IgD-negative memory B cell (primary cell): ENCODE measurements at regions not wholly inside any gene's neighbourhood (a gene's known extent, or its start where the extent isn't known, plus 50 kb on each side); places are given as distances from the start of the nearest gene placed in this dataset.
"Not testable (repeated sequence)": the region's sequence is repeated elsewhere in the genome, so short reads cannot be mapped to it uniquely, and the experiment has no call there.

Experiments used
- H3K27ac Mint-ChIP-seq, 3 donors: one replicate each; pipeline ENCODE4 v1.8.0; 2020 to 2022; ENCODE audit warnings: mild to moderate bottlenecking in 3 of 3, mixed read lengths in 3 of 3, moderate library complexity in 1 of 3
- H3K27me3 Mint-ChIP-seq: one replicate; pipeline ENCODE4 v1.8.0; 2021; ENCODE audit warnings: mixed read lengths
- H3K36me3 Mint-ChIP-seq: one replicate; pipeline ENCODE4 v1.8.0; 2020; ENCODE audit warnings: mild to moderate bottlenecking, mixed read lengths
- H3K4me1 Mint-ChIP-seq, 3 donors: one replicate each; pipeline ENCODE4 v1.8.0; 2020 to 2022; ENCODE audit warnings: mixed read lengths in 3 of 3, mild to moderate bottlenecking in 1 of 3
- H3K4me3 Mint-ChIP-seq, 4 donors: one replicate each; pipeline ENCODE4 v1.8.0; 2020 to 2022; ENCODE audit warnings: mild to moderate bottlenecking in 4 of 4, mixed read lengths in 4 of 4, moderate library complexity in 3 of 4
- H3K9me3 Mint-ChIP-seq, 3 donors: one replicate each; pipeline ENCODE4 v1.8.0; 2020 to 2021; ENCODE audit warnings: mixed read lengths in 3 of 3, mild to moderate bottlenecking in 1 of 3

- Mint-ChIP-seq H3K27me3 (no peaks in the 10 kb centered on the region), H3K9me3 (peaks cover 0 to 5% (median 0%) of the 10 kb centered on the region in 3 donors), H3K36me3 (no peaks in the 10 kb centered on the region), H3K27ac (no peak overlapping the region), H3K4me1 (no peaks in the 10 kb centered on the region), H3K4me3 (no peak overlapping the region)
These were observed 158.3 kb upstream of the WSCD1 start for GRCh38 chr17:5911919-5912318.

- Mint-ChIP-seq H3K4me1 (no peaks in the 10 kb centered on the region), H3K36me3 (no peaks in the 10 kb centered on the region), H3K4me3 (no peak overlapping the region), H3K27ac (no peak overlapping the region), H3K9me3 (peaks cover 0 to 6% (median 0%) of the 10 kb centered on the region in 3 donors), H3K27me3 (no peaks in the 10 kb centered on the region)
These were observed 157.1 kb upstream of the WSCD1 start for GRCh38 chr17:5913032-5913531.

- Mint-ChIP-seq H3K9me3 (peaks cover 0 to 7% (median 0%) of the 10 kb centered on the region in 3 donors), H3K27ac (no peak overlapping the region), H3K4me3 (no peak overlapping the region), H3K27me3 (no peaks in the 10 kb centered on the region), H3K36me3 (no peaks in the 10 kb centered on the region), H3K4me1 (no peaks in the 10 kb centered on the region)
These were observed 156.5 kb upstream of the WSCD1 start for GRCh38 chr17:5913641-5914040.

- Mint-ChIP-seq H3K4me1 (no peaks in the 10 kb centered on the region), H3K9me3 (peaks cover 0 to 2% (median 0%) of the 10 kb centered on the region in 3 donors), H3K36me3 (no peaks in the 10 kb centered on the region), H3K27me3 (peaks cover 2% of the 10 kb centered on the region), H3K27ac (no peak overlapping the region), H3K4me3 (no peak overlapping the region)
These were observed 154.8 kb upstream of the WSCD1 start for GRCh38 chr17:5915337-5915736.

GRCh38 chr17:5919089-5919488 lies 151.1 kb upstream of the WSCD1 start:
- Mint-ChIP-seq H3K4me1 (no peaks in the 10 kb centered on the region), H3K9me3 (peaks cover 0 to 2% (median 0%) of the 10 kb centered on the region in 3 donors), H3K27me3 (peaks cover 2% of the 10 kb centered on the region), H3K27ac (no peak overlapping the region), H3K4me3 (no peak overlapping the region), H3K36me3 (no peaks in the 10 kb centered on the region)

GRCh38 chr17:5921512-5922282 lies 148.5 kb upstream of the WSCD1 start:
- Mint-ChIP-seq H3K4me3 (no peak overlapping the region), H3K4me1 (no peaks in the 10 kb centered on the region), H3K36me3 (no peaks in the 10 kb centered on the region), H3K27me3 (peaks cover 2% of the 10 kb centered on the region), H3K9me3 (peaks cover 0 to 2% (median 0%) of the 10 kb centered on the region in 3 donors), H3K27ac (peak overlapping the region in 1 of 3 donors; percentile 76)

GRCh38 chr17:5922476-5922875 lies 147.7 kb upstream of the WSCD1 start:
- H3K27me3 Mint-ChIP-seq = peaks cover 6% of the 10 kb centered on the region
- no peaks in the 10 kb centered on the region for H3K4me1 Mint-ChIP-seq
- H3K27ac Mint-ChIP-seq = no peak overlapping the region
- peaks cover 0 to 2% (median 0%) of the 10 kb centered on the region in 3 donors for H3K9me3 Mint-ChIP-seq
- no peaks in the 10 kb centered on the region for H3K36me3 Mint-ChIP-seq
- H3K4me3 Mint-ChIP-seq = no peak overlapping the region

- peaks cover 8% of the 10 kb centered on the region for H3K27me3 Mint-ChIP-seq
- no peak overlapping the region for H3K27ac Mint-ChIP-seq
- no peaks in the 10 kb centered on the region for H3K36me3 Mint-ChIP-seq
- no peak overlapping the region for H3K4me3 Mint-ChIP-seq
- H3K4me1 Mint-ChIP-seq = no peaks in the 10 kb centered on the region
- H3K9me3 Mint-ChIP-seq = peaks cover 0 to 7% (median 0%) of the 10 kb centered on the region in 3 donors
These were observed 140.5 kb upstream of the WSCD1 start for GRCh38 chr17:5929721-5930120.

GRCh38 chr17:5930555-5930954 lies 139.6 kb upstream of the WSCD1 start:
- H3K27me3 Mint-ChIP-seq, H3K36me3 Mint-ChIP-seq, H3K4me1 Mint-ChIP-seq, H3K9me3 Mint-ChIP-seq, H3K4me3 Mint-ChIP-seq: not testable (repeated sequence)
- peak overlapping the region in 1 of 3 donors; percentile 61 for H3K27ac Mint-ChIP-seq

GRCh38 chr17:5931616-5932015 lies 138.6 kb upstream of the WSCD1 start:
- H3K9me3 Mint-ChIP-seq = peaks cover 0 to 8% (median 2%) of the 10 kb centered on the region in 3 donors
- no peak overlapping the region for H3K4me3 Mint-ChIP-seq
- no peaks in the 10 kb centered on the region for H3K4me1 Mint-ChIP-seq
- H3K27ac Mint-ChIP-seq = no peak overlapping the region
- H3K36me3 Mint-ChIP-seq = no peaks in the 10 kb centered on the region
- H3K27me3 Mint-ChIP-seq = peaks cover 8% of the 10 kb centered on the region

GRCh38 chr17:5933430-5933829 lies 136.7 kb upstream of the WSCD1 start:
- no peak overlapping the region for H3K27ac Mint-ChIP-seq
- H3K36me3 Mint-ChIP-seq = no peaks in the 10 kb centered on the region
- H3K27me3 Mint-ChIP-seq = peaks cover 4% of the 10 kb centered on the region
- no peak overlapping the region for H3K4me3 Mint-ChIP-seq
- peaks cover 0 to 8% (median 2%) of the 10 kb centered on the region in 3 donors for H3K9me3 Mint-ChIP-seq
- no peaks in the 10 kb centered on the region for H3K4me1 Mint-ChIP-seq

GRCh38 chr17:5941258-5941657 lies 128.9 kb upstream of the WSCD1 start:
- Mint-ChIP-seq H3K36me3 (no peaks in the 10 kb centered on the region), H3K27me3 (peaks cover 3% of the 10 kb centered on the region), H3K9me3 (peaks cover 5 to 6% (median 6%) of the 10 kb centered on the region in 3 donors), H3K4me3 (no peak overlapping the region), H3K4me1 (no peaks in the 10 kb centered on the region), H3K27ac (no peak overlapping the region)

GRCh38 chr17:5942687-5943086 lies 127.5 kb upstream of the WSCD1 start:
- H3K4me3 Mint-ChIP-seq = no peak overlapping the region
- H3K4me1 Mint-ChIP-seq = no peaks in the 10 kb centered on the region
- no peaks in the 10 kb centered on the region for H3K36me3 Mint-ChIP-seq
- no peak overlapping the region for H3K27ac Mint-ChIP-seq
- peaks cover 3% of the 10 kb centered on the region for H3K27me3 Mint-ChIP-seq
- peaks cover 4 to 10% (median 8%) of the 10 kb centered on the region in 3 donors for H3K9me3 Mint-ChIP-seq

- no peak overlapping the region for H3K27ac Mint-ChIP-seq
- no peak overlapping the region for H3K4me3 Mint-ChIP-seq
- peaks cover 4 to 10% (median 8%) of the 10 kb centered on the region in 3 donors for H3K9me3 Mint-ChIP-seq
- no peaks in the 10 kb centered on the region for H3K4me1 Mint-ChIP-seq
- peaks cover 3% of the 10 kb centered on the region for H3K27me3 Mint-ChIP-seq
- H3K36me3 Mint-ChIP-seq = no peaks in the 10 kb centered on the region
These were observed 126.9 kb upstream of the WSCD1 start for GRCh38 chr17:5943232-5943631.

GRCh38 chr17:5943982-5944381 lies 126.2 kb upstream of the WSCD1 start:
- H3K4me1 Mint-ChIP-seq = no peaks in the 10 kb centered on the region
- H3K4me3 Mint-ChIP-seq = no peak overlapping the region
- no peaks in the 10 kb centered on the region for H3K36me3 Mint-ChIP-seq
- peaks cover 4 to 10% (median 8%) of the 10 kb centered on the region in 3 donors for H3K9me3 Mint-ChIP-seq
- peaks cover 3% of the 10 kb centered on the region for H3K27me3 Mint-ChIP-seq
- H3K27ac Mint-ChIP-seq = no peak overlapping the region

GRCh38 chr17:5947701-5948180 lies 122.4 kb upstream of the WSCD1 start:
- Mint-ChIP-seq H3K9me3 (peaks cover 2 to 10% (median 8%) of the 10 kb centered on the region in 3 donors), H3K27ac (no peak overlapping the region), H3K4me3 (no peak overlapping the region), H3K36me3 (peaks cover 2% of the 10 kb centered on the region), H3K4me1 (no peaks in the 10 kb centered on the region), H3K27me3 (peaks cover 5% of the 10 kb centered on the region)
